Ovary (tissue), 3 donors: ENCODE measurements at regions not wholly inside any gene's neighbourhood (a gene's known extent, or its start where the extent isn't known, plus 50 kb on each side); places are given as distances from the start of the nearest gene placed in this dataset.

Experiments used
- POLR2A ChIP-seq: fragments of 450-650 bp; IDR thresholded peaks from one replicate; pipeline ENCODE4 v1.6.1; 2017; ENCODE audit warnings: antibody characterized with exemption, mild to moderate bottlenecking, moderate library complexity
- TF ChIP-seq, protein P1 (sequence below), 3 donors: fragments of 450-650 bp in 2 of 3; fragments of 200-600 bp in 1 of 3; IDR thresholded peaks; one replicate each; pipeline versions ENCODE4 v1.5.1 to v1.8.0; 2016 to 2022; ENCODE audit warnings: antibody characterized with exemption in 3 of 3, mild to moderate bottlenecking in 1 of 3
- donor health status: DM: no; HTN: no; CAD: no.

DNA sequence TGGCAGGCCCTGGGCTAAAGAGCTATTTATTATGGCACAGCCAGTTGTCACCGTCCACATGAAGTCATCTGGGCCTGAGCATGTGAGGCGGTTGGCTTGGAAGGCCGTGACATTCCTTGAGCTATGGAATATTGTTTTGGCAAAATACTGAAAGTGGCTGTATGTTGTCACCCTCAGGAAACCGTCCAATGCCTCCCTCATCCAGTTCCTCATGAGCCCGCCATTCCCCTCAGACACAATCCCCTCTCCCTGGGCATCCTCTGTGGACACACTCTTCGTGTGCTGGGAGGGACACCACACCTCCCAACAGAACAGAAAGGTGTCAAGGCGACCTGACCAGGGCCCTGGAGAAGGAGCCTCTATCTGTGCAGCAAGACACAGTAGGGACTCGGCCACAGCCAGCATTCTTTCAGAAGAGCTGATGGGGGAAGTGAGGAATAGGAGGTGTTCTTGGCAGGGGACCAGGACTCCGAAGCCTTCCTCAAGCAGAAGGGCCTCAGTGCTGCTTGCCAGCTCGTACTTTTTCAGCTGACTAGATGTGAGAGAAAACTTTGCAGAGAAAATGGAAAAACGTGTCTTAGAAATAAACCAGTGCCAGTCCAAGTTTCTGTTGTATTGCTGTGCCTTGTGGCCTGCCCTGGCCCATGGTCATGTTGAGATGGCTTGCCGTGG is 120.5 kb downstream of the SOD2 start:
- TF ChIP-seq, protein P1, sequence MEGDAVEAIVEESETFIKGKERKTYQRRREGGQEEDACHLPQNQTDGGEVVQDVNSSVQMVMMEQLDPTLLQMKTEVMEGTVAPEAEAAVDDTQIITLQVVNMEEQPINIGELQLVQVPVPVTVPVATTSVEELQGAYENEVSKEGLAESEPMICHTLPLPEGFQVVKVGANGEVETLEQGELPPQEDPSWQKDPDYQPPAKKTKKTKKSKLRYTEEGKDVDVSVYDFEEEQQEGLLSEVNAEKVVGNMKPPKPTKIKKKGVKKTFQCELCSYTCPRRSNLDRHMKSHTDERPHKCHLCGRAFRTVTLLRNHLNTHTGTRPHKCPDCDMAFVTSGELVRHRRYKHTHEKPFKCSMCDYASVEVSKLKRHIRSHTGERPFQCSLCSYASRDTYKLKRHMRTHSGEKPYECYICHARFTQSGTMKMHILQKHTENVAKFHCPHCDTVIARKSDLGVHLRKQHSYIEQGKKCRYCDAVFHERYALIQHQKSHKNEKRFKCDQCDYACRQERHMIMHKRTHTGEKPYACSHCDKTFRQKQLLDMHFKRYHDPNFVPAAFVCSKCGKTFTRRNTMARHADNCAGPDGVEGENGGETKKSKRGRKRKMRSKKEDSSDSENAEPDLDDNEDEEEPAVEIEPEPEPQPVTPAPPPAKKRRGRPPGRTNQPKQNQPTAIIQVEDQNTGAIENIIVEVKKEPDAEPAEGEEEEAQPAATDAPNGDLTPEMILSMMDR (IDR thresholded peaks at IDR 0.05): no peak
- no peak for TF ChIP-seq POLR2A
